GF-D8 (cell line): ENCODE measurements at regions not wholly inside any gene's neighbourhood (a gene's known extent, or its start where the extent isn't known, plus 50 kb on each side); places are given as distances from the start of the nearest gene placed in this dataset.
"Not testable (repeated sequence)": the region's sequence is repeated elsewhere in the genome, so short reads cannot be mapped to it uniquely, and the experiment has no call there.

Source experiments
- DNase-seq: peaks from one replicate; lab custom pipeline; 2025; lab: John Stamatoyannopoulos, UW

DNA sequence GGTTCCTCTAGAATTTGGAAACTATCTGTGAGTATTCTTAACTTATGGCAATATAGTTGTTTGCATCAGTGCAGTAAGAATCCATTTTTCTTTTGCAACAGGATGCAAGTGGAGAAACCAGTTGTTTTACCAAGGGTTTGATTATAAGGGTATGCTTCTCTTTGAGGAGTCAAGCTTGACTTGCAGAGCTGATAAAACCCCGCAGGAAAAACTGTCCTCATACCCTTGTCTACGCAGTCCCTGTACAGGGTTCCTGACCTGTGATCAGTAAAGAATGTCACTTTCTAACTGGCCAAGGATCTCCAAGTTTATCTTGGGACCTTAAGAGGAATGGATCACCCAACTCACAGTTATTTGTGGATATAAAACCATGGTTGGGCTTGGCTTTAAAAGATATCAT lies 161.1 kb upstream of the OLIG3 start:
- DNase-seq: no peak

DNA sequence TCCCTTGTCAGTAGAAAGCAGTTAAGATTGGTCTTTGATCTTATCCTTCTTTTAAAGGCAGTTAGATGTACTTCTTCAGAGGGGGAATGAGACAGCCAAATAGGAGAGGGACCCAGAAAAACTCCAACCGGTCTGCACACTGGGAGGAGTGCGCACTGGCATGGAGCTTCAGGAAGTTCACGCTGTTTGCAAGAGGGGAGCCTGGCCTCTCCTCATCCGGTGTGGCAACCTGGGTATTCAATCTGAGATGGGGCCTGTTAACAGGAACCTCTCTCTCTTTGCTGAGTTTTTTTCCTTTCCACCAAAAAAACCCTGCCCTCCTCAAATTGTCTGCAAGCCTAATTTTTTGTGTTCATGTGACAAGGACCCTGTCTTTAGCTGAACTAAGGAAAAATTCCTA lies 162.5 kb upstream of the OLIG3 start:
- DNase-seq: no peak

DNA sequence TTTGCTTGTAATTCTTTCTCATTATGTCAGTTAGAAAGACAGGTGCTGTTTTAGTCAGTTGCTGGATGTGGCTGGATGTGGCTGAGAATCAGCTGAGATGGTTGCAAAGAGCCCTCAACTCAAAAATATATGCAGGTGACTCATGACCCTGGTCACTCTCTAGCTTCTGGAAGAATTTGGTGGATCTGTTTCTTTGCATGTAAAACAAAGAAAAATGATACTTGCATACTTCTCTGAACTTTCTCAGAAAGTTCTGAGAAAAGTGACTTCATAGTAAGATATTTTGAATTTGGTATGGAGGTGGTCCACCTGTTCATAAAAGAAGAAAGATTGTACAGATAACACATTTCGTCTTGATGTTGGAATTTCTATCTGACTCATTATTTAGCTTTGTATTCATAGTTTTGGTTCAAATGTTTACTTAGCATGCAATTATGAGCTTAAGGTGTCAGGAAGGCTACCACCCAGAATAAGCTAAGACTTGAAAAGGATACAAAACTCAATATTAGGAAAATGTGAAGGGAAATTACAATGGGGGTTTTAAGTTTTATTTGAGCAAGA lies 163.2 kb upstream of the OLIG3 start:
- no peak for DNase-seq

DNA sequence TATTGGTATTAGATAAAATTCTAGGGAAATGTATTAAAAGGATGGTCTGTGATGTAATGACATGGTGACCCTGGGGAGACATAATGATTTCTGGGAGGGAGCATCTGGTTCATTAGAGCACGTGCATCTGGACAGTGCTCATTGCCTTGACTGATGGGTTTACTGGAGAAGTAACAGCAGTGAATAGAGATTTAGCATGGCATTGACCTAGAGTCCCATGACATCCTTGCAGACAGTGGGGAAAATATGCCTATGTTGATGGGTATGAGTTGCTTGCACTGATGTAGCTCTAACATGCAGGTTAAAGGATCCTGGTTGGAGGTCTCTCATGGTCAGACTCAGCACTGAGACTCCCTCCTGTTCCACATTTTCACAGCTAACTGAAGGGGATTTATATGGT lies 164.1 kb upstream of the OLIG3 start:
- no peak for DNase-seq

DNA sequence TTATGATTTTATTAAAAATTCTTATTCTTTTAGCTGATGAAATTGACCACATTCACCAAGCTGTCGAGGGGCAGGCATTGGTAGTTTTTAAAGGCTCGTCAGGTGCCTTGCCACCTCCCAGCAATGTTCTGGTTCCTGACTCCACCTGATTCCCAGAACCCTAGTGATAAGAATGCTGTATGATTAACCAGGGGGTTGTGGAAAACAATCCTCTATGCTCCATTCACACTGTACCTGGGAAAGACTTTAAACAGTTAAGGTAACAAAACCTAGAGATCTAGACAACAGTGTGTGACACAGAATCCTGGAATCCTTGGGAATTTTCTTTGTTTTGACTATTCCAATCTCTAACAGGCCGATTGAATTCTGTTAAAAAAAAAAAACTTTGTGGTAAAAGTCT lies 165.7 kb upstream of the OLIG3 start:
- DNase-seq: no peak

DNA sequence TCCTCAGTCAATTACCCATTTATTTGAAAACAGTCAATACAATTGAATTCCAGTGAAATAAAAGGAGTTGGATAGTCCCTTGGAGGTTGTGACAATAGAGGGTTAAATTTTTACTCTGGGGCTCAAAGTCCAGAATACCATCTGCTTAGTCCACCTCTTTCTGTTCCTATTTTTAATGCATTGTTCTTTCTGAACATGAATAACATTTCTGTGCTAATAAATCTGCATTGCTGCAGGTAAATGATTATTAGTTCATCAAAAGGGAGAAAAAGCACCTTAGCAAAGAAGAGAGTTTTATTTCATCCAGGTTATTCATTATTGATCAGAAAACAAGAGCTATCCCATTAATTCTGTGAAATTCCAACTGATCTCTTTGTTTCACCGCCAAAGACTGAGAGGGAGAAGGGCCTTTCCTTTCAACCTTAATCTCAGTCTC lies 166.1 kb upstream of the OLIG3 start:
- DNase-seq: no peak

DNA sequence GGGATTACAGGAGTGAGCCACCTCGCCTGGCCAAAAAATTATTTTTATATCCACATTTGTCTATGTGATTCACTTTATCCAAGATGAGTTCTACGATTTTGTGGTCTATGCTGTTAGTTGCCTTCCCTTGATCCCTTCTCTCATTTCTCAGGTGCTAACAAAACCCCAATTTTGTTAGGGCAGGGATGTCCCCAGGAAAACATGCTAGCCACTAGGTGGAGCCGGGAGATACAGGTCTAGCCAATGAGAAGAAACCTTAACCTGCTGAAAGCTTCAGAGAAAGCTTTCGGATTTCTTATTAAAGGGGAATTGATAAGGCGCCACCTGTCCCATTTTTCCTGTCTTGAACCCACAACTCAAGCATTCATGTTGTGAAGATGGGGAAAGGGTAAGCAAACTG lies 167.4 kb upstream of the OLIG3 start:
- no peak for DNase-seq

DNA sequence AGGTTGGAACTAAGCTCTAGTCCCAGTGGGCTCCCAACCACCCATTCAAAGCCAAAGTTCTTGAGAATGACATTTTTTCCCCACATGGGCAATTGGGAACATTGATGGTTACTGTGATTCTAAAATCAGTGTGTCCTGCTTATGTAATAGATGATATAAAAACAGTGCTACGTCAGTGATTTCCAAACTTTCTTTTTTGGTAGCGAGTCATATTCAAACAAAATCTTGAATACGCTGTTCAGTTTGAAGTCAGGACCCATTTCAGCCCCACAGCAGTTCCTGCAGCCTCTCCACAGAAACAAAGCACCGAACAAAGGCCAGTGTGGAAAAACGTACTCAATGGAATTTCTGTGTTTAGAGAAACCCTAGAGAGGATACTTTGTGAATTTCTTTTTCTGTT lies 170.0 kb upstream of the OLIG3 start:
- no peak for DNase-seq

DNA sequence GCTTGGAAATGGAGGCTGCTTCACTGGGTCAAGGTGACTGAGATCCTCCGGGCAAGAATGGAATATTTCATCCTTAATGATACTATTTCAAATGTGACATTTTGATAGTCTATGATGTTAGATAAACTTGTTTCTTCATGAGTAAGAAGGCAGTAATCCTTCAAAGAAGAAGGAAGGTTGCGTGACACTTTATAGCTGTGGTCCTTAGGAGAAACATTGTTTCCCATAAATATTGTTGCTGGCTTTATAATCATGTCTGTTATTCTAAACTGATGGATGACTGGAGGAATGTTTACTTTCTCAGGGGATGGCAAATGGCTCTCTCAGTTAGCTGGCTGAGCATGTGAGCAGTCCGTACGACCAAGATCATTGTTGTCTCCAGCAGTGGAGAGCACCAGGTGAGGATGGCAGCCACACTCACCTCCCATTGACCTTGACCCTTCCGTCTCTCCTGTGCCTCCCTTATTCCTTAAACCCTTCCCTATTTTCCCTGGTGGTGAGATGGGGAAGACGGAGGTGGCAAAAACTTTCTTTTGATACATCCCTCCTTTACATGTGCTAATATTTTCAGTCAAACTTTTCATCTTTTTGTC lies 171.2 kb upstream of the OLIG3 start:
- no peak for DNase-seq

DNA sequence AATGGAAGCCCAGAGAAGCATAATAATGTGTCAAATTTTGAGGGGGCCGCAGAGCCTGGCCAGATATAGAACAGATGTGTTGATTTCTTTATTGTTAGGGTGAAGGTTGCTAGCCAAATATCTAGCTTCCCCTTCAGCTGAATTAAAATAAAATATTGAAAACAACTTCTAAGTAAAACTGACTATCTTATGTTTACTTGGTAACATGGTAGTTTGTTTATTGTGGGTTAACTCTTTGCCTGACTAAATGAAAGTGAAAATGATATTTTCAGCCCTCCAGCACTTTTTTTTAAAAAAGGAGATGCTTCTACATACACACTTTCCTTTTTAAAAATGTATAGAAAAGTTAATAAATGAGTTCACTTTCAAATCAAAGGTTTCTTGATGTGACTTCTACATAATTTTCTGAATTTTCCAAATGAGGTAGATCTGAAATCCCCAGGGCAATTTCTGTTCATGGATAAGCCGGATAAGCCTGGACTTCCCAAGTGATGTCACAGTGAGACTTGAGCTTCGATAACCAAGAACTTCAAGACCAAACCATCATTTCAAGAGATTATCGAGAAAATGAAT lies 172.1 kb upstream of the OLIG3 start:
- no peak for DNase-seq

DNA sequence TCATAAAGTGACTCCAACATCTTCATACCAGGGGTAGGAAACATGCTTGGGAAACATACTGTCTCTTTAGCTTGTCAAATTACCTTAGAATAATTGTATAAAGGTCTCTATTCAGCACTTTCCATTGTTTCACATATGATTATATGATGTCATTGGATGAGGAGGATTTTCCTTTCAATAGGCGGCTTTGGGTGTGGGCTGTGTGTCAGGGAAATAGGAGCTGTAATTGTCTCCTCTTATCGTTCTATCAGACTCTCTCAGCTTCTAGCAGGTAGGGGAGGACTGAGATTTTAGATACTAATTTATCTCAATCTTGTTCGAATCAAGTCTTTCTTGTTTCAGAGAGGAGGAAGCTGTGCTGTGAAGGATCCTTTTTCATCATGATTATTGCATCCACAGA lies 179.4 kb upstream of the OLIG3 start:
- no peak for DNase-seq

DNA sequence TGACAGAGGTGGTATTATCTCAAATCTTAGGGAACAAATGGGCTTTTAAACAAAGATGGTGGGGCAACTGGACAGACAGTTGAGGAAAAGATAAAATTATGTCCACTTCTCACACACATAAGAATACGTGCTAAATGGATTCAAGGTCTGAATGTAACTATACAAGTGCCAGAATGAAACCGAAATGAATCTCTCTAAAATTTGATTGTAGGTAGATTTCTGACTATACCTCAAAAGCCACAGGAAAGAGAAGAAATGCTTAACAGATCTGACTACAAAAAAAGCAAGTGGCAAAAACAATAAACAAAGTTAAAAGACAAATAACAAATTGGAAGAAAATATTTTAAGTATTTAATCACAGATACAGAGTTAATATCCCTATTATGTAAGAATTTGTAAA lies 182.7 kb upstream of the OLIG3 start:
- no peak for DNase-seq

DNA sequence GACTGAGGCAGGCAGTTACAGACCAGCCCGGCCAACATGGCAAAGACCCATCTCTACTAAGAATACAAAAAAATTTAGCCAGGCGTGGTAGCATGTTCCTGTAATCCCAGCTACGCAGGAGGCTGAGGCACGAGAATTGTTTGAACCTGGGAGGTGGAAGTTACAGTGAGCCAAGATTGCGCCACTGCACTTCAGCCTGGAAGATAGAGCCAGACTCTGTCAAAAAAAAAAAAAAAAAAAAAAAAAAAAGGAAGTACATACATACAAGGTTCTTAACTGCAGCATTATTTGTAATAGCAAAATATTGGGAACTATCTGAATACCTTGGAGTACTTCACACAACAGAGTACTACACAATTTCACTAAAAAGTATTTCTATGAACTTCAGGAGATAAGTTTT lies 183.5 kb upstream of the OLIG3 start:
- DNase-seq: peak; percentile 21

DNA sequence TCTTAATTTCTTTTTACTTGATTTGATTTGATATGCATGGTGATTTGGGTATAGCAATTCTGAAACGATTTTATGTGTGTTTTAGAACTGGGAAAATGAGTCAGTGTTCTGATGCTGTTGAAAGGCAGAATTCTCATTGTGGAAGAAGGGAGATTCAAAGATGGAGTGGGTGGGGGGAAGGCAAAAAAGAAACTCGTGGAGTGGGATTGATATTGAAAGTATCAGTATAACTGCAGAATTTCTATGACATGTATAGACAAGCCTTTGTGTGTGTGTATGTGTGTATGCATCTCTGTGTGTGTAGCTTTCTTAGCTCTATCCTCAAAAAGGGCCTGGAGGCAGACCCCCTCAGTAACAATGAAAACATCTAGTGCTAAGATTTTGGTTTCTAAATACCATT lies 184.3 kb upstream of the OLIG3 start:
- no peak for DNase-seq

DNA sequence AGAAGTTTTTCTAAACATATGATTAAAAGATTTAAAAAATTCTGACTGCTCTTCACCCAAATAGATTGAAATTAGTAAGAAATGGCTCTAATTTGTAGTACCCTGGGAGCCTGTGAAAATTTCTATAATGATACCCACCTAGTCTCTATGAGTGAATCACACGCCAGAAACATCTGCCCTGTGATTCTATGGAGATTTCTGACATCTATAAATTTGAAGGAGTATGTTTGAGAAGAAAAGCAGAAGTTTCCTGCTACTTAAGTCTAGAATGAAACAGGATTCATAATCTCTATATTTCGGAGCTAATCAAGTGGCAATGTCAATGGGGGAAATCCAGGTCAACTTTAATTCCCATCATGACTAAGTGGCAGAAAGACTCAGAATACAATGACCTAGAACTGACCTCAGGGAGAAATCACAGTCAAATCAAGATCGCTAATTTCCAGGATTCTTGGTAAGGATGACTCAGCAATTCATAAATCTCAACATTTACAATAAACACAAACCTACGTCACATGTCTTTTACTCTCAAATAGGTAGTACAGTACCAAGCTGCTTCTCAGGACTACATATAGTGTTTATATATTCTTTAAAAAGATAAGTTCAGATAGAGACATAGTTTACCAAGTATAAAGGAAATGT lies 186.2 kb upstream of the TNFAIP3 start:
- DNase-seq: no peak

DNA sequence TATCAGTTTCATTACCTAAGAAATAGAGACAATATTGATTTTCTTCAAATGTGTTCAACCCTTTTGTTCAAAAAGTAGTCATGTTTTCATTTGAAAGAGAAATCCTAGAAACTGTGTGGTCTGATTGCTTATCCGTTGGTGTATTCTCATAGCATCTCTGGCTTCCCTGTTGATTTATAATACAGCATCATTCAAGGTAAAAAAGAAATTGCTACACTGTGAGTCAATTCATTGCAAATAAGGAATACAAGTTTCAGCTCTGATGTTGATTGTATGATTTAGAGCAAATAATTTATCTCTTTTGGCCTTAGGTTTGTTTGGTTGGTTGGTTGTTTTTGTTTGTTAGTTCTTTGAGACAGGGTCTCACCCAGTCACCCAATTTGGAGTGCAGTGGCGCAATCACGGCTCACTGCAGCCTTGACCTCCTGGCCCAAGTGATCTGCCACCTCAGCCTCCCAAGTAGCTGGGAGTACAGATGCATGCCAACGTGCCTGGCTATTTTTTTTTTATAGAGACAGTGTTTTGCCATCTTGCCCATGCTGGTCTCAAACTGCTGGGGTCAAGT lies 185.5 kb upstream of the TNFAIP3 start:
- DNase-seq: no peak

DNA sequence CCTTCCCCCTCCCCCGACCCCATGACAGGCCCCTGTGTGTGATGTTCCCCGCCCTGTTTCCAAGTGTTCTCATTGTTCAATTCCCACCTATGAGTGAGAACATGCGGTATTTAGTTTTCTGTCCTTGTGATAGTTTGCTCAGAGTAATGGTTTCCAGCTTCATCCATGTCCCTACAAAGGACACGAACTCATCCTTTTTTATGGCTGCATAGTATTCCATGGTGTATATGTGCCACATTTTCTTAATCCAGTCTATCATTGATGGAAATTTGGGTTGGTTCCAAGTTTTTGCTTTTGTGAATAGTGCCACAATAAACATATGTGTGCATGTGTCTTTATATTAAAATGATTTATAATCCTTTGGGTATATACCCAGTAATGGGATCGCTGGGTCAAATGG lies 184.4 kb upstream of the TNFAIP3 start:
- DNase-seq: not testable (repeated sequence)

DNA sequence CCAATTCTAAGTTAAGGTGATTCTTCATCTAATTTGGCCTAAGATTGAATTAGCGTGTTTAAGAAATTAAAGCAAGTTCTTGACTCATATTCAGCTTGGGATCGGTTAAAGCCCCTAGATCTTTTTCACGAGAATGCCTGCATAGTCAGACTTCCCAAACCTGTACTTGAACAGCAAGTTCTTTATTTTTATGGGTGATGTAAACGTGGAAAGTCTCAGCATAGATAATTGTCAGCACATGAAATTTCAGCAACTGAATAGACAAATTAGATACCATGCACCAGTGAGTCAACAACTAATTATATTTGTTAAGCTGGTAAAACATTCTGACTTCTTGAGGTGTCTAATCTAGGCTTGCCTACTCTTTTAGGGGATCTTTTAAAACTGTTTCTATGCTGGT lies 183.1 kb upstream of the TNFAIP3 start:
- no peak for DNase-seq

DNA sequence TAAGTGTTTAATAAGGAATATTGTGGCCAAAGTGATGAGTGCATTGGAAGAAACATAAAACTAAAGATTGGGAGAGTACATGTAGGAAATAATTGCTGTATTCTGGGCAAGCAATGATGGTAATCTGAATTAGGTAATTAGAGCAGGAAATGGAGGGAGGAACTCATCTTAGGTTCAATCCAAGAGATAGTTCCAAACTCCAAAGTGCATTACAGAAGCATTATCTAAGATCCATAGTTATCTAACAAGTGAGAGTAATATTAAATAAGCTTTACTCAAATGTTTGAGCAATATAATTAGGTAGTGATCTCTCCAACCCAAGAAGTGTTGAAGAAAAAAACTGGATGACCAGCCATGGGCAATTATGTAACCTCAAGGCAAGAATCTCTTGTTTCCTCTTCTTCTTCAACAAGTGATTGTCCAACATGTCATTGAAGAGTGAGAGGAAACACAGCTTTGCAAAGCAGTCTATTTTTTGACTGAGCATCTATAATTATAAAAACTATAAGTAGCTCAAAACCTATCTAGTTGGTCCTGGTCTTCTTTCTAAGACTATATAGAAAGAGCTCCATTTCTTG lies 181.2 kb upstream of the TNFAIP3 start:
- DNase-seq: no peak

DNA sequence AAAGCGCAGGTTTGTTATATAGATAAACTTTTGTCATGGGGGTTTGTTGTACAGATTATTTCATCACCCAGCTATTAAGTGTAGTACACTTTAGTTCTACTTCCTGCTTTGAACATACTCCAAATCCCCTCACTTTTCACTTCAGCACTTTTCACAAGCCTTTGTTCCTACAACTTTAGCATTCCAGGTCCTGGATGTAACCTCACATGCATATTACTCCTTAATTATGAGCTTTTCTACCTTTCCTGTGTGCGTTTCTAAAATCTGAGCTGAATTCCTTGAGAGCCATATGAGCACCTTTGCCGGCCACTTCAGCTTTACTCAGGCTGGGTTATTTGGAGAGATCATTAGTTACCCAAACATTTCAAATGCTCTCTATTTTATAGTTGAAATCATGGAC lies 179.2 kb upstream of the TNFAIP3 start:
- DNase-seq: no peak

DNA sequence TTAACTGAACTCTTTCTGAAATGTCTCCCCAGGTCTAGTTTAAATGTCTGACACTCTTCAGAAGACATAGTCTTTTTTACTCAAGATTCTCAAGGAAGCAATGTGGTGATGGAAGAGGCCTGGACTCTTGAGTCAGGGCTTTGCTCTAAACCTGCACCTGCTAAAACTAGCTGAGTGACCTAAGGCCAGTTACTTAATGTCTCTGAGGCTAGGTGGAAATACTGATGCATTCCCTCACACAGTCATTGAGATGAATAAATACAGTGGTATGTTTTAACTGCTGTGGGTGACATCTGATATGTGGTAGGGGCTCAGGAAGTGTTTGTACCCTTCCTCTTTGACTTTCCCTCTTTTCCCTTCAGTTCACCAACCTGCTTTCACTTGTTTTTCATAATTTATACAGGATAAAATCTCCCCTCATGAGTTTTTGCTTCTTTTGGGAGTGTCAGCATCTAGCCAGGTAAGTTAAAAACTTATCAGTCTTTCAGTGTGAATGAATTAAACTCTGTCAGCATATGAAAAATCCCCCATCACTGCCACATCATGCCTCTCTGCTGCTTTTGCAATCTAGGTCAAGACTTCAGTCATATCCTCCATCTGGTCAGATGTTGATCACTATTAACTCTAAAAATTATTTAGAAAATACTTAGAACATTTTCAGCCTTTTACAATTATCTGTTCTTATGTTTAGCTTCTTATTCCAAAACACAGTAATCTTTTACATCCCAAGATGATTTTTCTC lies 178.7 kb upstream of the TNFAIP3 start:
- DNase-seq: no peak

DNA sequence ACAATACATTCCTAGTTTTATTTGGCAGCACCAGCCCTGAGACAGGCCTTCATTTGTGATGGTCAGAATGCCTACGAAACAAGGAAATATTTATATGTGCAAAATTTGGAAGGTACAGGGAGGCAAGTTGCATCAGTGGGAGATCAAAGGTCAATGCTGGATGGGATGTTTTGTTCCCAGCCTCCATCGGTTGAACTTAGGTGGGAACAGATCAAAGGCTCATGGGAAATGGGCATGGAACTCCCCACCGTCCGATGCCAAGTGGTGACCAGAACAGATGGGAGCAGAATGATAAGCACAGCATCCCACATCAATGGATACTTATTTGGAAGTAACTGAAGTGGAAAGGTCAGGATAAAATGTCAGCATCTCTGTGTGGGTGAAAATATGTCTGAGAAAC lies 177.7 kb upstream of the TNFAIP3 start:
- no peak for DNase-seq
